SK-N-MC (cell line): ENCODE measurements at regions not wholly inside any gene's neighbourhood (a gene's known extent, or its start where the extent isn't known, plus 50 kb on each side); places are given as distances from the start of the nearest gene placed in this dataset.

Experiments
- EZH2 ChIP-seq: fragments of 200-600 bp; sonication (generic); IDR thresholded peaks from one replicate; pipeline ENCODE4 v1.6.1; 2017; ENCODE audit warnings: antibody characterized with exemption
- FOXP2 ChIP-seq: optimal IDR thresholded peaks from 2 replicates; pipeline ENCODE3; 2011; ENCODE audit warnings: mild to moderate bottlenecking, moderate library complexity; ENCODE audit not compliant: insufficient read depth; ENCODE audit errors: extremely low read length, control extremely low read depth
- POLR2AphosphoS5 ChIP-seq: IDR thresholded peaks from 2 replicates; pipeline ENCODE4 v1.6.1; 2012; ENCODE audit warnings: mild to moderate bottlenecking, low read depth, low read length, borderline replicate concordance

DNA sequence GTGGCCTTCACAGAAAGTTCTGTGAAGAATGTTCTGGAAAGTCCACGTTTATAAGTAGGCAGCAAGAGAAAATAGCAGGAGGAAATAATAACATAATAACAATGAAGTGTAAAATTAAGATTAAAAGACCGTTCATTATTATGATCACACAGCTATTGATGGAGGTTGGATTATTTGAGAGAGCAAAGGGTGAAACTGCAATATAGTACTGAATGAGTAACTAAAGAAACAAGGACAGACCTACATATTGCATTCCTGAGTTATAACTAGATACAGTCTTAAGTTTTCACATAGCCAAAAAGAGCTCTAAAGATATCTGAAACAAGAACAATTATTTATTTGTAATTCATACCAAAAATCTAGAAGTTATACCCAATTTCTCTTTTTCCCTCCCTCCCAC is 122.9 kb upstream of the TMEM164 start:
- no peak for TF ChIP-seq EZH2
- TF ChIP-seq POLR2AphosphoS5, result no peak
- TF ChIP-seq FOXP2, result no peak
